ENCODE measurements at regions not wholly inside any gene's neighbourhood (a gene's known extent, or its start where the extent isn't known, plus 50 kb on each side); places are given as distances from the start of the nearest gene placed in this dataset.

GRCh38 chr11:45573728-45574127 is 91.7 kb downstream of the CHST1 start:
- TF ChIP-seq CSDC2 (CRISPR knock-in tag; IDR thresholded peaks at IDR 0.05) (no peak), ISL1 (CRISPR knock-in tag; IDR thresholded peaks at IDR 0.05) (no peak), ARNTL (CRISPR knock-in tag; IDR thresholded peaks at IDR 0.05; ENCODE audit: borderline replicate concordance, low read depth) (no peak), GLIS3 (CRISPR knock-in tag; IDR thresholded peaks at IDR 0.05) (no peak), PPARA (CRISPR knock-in tag; IDR thresholded peaks at IDR 0.05; ENCODE audit: borderline replicate concordance) (no peak), PATZ1 (CRISPR knock-in tag; IDR thresholded peaks at IDR 0.05; ENCODE audit: borderline replicate concordance) (no peak)
